ENCODE measurements at regions not wholly inside any gene's neighbourhood (a gene's known extent, or its start where the extent isn't known, plus 50 kb on each side); places are given as distances from the start of the nearest gene placed in this dataset.

GRCh38 chr1:185626344-185626743, 107.8 kb upstream of the HMCN1 start:
- H3K9ac ChIP-seq (ENCODE audit: low read depth in 1 of 2, low read length in 2 of 2) = no peak overlapping the region
- no peak overlapping the region for H3K27ac ChIP-seq (ENCODE audit: low read depth, low read length)
- H3K9me3 ChIP-seq (ENCODE audit: control insufficient read depth in 1 of 2, low read length in 2 of 2) = no peaks in the 10 kb centered on the region
- no peaks in the 10 kb centered on the region for H3K4me1 ChIP-seq (ENCODE audit: control insufficient read depth in 1 of 2, insufficient read depth in 2 of 2, low read length in 2 of 2)
- no peaks in the 10 kb centered on the region for H3K36me3 ChIP-seq (ENCODE audit: control insufficient read depth in 1 of 2, insufficient read depth in 2 of 2, low read length in 2 of 2)
- no peaks in the 10 kb centered on the region for H3K27me3 ChIP-seq (ENCODE audit: control insufficient read depth in 1 of 2, insufficient read depth in 2 of 2, low read length in 2 of 2)
- no peak overlapping the region for H3K4me3 ChIP-seq (ENCODE audit: low read depth in 1 of 2, low read length in 2 of 2)

GRCh38 chr1:185610954-185611353, 123.2 kb upstream of the HMCN1 start:
- no peaks in the 10 kb centered on the region for H3K27me3 ChIP-seq (ENCODE audit: control insufficient read depth in 1 of 2, insufficient read depth in 2 of 2, low read length in 2 of 2)
- no peak overlapping the region for H3K27ac ChIP-seq (ENCODE audit: low read depth, low read length)
- H3K36me3 ChIP-seq (ENCODE audit: control insufficient read depth in 1 of 2, insufficient read depth in 2 of 2, low read length in 2 of 2) = no peaks in the 10 kb centered on the region
- H3K4me3 ChIP-seq (ENCODE audit: low read depth in 1 of 2, low read length in 2 of 2) = no peak overlapping the region
- no peaks in the 10 kb centered on the region for H3K9me3 ChIP-seq (ENCODE audit: control insufficient read depth in 1 of 2, low read length in 2 of 2)
- no peak overlapping the region for H3K9ac ChIP-seq (ENCODE audit: low read depth in 1 of 2, low read length in 2 of 2)
- no peaks in the 10 kb centered on the region for H3K4me1 ChIP-seq (ENCODE audit: control insufficient read depth in 1 of 2, insufficient read depth in 2 of 2, low read length in 2 of 2)

GRCh38 chr1:185608177-185608576, 126.0 kb upstream of the HMCN1 start:
- no peaks in the 10 kb centered on the region for H3K36me3 ChIP-seq (ENCODE audit: control insufficient read depth in 1 of 2, insufficient read depth in 2 of 2, low read length in 2 of 2)
- no peak overlapping the region for H3K4me3 ChIP-seq (ENCODE audit: low read depth in 1 of 2, low read length in 2 of 2)
- H3K27ac ChIP-seq (ENCODE audit: low read depth, low read length) = no peak overlapping the region
- no peaks in the 10 kb centered on the region for H3K9me3 ChIP-seq (ENCODE audit: control insufficient read depth in 1 of 2, low read length in 2 of 2)
- no peaks in the 10 kb centered on the region for H3K27me3 ChIP-seq (ENCODE audit: control insufficient read depth in 1 of 2, insufficient read depth in 2 of 2, low read length in 2 of 2)
- H3K4me1 ChIP-seq (ENCODE audit: control insufficient read depth in 1 of 2, insufficient read depth in 2 of 2, low read length in 2 of 2) = no peaks in the 10 kb centered on the region
- no peak overlapping the region for H3K9ac ChIP-seq (ENCODE audit: low read depth in 1 of 2, low read length in 2 of 2)

DNA sequence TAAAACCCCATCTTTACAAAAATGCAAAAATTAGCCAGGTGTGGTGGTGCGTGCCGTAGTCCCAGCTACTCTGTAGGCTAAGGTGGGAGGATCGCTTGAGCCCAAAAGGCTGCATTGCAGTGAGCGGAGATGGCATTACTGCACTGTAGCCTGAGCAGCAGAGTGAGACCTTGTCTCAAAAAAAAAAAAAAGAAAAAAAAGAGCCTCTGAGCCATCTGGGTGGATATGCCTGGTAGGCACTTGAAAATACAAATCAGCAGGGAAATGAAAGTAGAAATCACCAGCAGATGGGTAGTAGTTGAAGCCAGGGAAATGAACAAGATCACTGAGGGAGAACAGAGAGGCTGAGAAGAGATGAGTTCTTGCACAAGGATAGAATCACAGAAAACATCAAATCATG, 131.0 kb upstream of the HMCN1 start:
- Histone ChIP-seq H3K27ac (ENCODE audit: low read depth, low read length) (no peak overlapping the region), H3K36me3 (ENCODE audit: control insufficient read depth in 1 of 2, insufficient read depth in 2 of 2, low read length in 2 of 2) (no peaks in the 10 kb centered on the region), H3K4me1 (ENCODE audit: control insufficient read depth in 1 of 2, insufficient read depth in 2 of 2, low read length in 2 of 2) (no peaks in the 10 kb centered on the region), H3K9ac (ENCODE audit: low read depth in 1 of 2, low read length in 2 of 2) (no peak overlapping the region), H3K9me3 (ENCODE audit: control insufficient read depth in 1 of 2, low read length in 2 of 2) (no peaks in the 10 kb centered on the region), H3K27me3 (ENCODE audit: control insufficient read depth in 1 of 2, insufficient read depth in 2 of 2, low read length in 2 of 2) (no peaks in the 10 kb centered on the region), H3K4me3 (ENCODE audit: low read depth in 1 of 2, low read length in 2 of 2) (no peak overlapping the region)

GRCh38 chr1:185601189-185601588, 133.0 kb upstream of the HMCN1 start:
- no peak overlapping the region for H3K4me3 ChIP-seq (ENCODE audit: low read depth in 1 of 2, low read length in 2 of 2)
- no peak overlapping the region for H3K9ac ChIP-seq (ENCODE audit: low read depth in 1 of 2, low read length in 2 of 2)
- H3K4me1 ChIP-seq (ENCODE audit: control insufficient read depth in 1 of 2, insufficient read depth in 2 of 2, low read length in 2 of 2) = no peaks in the 10 kb centered on the region
- H3K27me3 ChIP-seq (ENCODE audit: control insufficient read depth in 1 of 2, insufficient read depth in 2 of 2, low read length in 2 of 2) = no peaks in the 10 kb centered on the region
- H3K27ac ChIP-seq (ENCODE audit: low read depth, low read length) = no peak overlapping the region
- H3K36me3 ChIP-seq (ENCODE audit: control insufficient read depth in 1 of 2, insufficient read depth in 2 of 2, low read length in 2 of 2) = no peaks in the 10 kb centered on the region
- no peaks in the 10 kb centered on the region for H3K9me3 ChIP-seq (ENCODE audit: control insufficient read depth in 1 of 2, low read length in 2 of 2)

DNA sequence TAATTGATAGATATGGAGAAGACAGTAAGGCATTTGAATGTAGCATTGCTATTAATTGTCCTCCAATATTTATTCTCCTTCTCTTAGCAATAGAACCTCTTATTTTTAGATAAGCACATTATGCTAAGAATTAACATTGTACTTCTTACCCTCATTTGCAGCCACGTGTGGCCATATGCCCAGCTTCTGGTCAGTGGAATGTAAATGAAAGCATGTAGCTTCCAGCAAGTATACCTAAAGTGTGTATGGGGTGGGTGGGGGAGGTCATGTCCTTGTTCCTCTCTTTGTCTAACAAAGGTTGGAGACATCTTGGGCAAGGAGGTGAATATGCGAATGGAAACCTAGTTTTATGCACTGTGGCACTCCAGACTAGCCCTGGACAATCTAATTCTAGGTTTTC, 133.6 kb upstream of the HMCN1 start:
- no peaks in the 10 kb centered on the region for H3K27me3 ChIP-seq (ENCODE audit: control insufficient read depth in 1 of 2, insufficient read depth in 2 of 2, low read length in 2 of 2)
- H3K27ac ChIP-seq (ENCODE audit: low read depth, low read length) = no peak overlapping the region
- no peak overlapping the region for H3K4me3 ChIP-seq (ENCODE audit: low read depth in 1 of 2, low read length in 2 of 2)
- H3K9ac ChIP-seq (ENCODE audit: low read depth in 1 of 2, low read length in 2 of 2) = no peak overlapping the region
- H3K36me3 ChIP-seq (ENCODE audit: control insufficient read depth in 1 of 2, insufficient read depth in 2 of 2, low read length in 2 of 2) = no peaks in the 10 kb centered on the region
- H3K4me1 ChIP-seq (ENCODE audit: control insufficient read depth in 1 of 2, insufficient read depth in 2 of 2, low read length in 2 of 2) = no peaks in the 10 kb centered on the region
- no peaks in the 10 kb centered on the region for H3K9me3 ChIP-seq (ENCODE audit: control insufficient read depth in 1 of 2, low read length in 2 of 2)

DNA sequence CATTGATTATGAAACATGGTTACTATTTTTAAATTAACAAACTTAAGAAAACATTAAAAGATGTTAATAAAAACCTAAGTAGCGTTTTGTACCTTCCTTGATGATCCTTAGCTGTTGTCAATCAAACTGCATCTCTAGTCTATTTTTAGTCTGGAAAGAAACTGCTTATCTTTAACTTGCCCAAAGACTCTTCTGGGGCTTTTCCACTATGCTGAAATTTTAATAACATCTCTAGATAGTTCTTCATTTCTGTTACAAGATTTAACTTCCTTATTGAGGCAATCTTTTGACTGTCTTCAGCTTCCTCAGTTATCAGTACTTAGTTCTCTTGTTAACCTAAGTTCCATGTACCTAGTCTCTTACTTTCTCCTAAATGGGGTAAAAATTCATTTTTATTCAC, 135.9 kb upstream of the HMCN1 start:
- Histone ChIP-seq H3K27me3 (ENCODE audit: control insufficient read depth in 1 of 2, insufficient read depth in 2 of 2, low read length in 2 of 2) (no peaks in the 10 kb centered on the region), H3K9ac (ENCODE audit: low read depth in 1 of 2, low read length in 2 of 2) (no peak overlapping the region), H3K36me3 (ENCODE audit: control insufficient read depth in 1 of 2, insufficient read depth in 2 of 2, low read length in 2 of 2) (no peaks in the 10 kb centered on the region), H3K27ac (ENCODE audit: low read depth, low read length) (no peak overlapping the region), H3K9me3 (ENCODE audit: control insufficient read depth in 1 of 2, low read length in 2 of 2) (no peaks in the 10 kb centered on the region), H3K4me3 (ENCODE audit: low read depth in 1 of 2, low read length in 2 of 2) (no peak overlapping the region), H3K4me1 (ENCODE audit: control insufficient read depth in 1 of 2, insufficient read depth in 2 of 2, low read length in 2 of 2) (peaks cover 6 to 12% of the 10 kb centered on the region in 2 donors)

- Histone ChIP-seq H3K27me3 (ENCODE audit: control insufficient read depth in 1 of 2, insufficient read depth in 2 of 2, low read length in 2 of 2) (no peaks in the 10 kb centered on the region), H3K4me1 (ENCODE audit: control insufficient read depth in 1 of 2, insufficient read depth in 2 of 2, low read length in 2 of 2) (peaks cover 6 to 12% of the 10 kb centered on the region in 2 donors), H3K4me3 (ENCODE audit: low read depth in 1 of 2, low read length in 2 of 2) (no peak overlapping the region), H3K36me3 (ENCODE audit: control insufficient read depth in 1 of 2, insufficient read depth in 2 of 2, low read length in 2 of 2) (no peaks in the 10 kb centered on the region), H3K9ac (ENCODE audit: low read depth in 1 of 2, low read length in 2 of 2) (no peak overlapping the region), H3K9me3 (ENCODE audit: control insufficient read depth in 1 of 2, low read length in 2 of 2) (no peaks in the 10 kb centered on the region), H3K27ac (ENCODE audit: low read depth, low read length) (no peak overlapping the region)
Measured at GRCh38 chr1:185595835-185596667, 138.1 kb upstream of the HMCN1 start.

DNA sequence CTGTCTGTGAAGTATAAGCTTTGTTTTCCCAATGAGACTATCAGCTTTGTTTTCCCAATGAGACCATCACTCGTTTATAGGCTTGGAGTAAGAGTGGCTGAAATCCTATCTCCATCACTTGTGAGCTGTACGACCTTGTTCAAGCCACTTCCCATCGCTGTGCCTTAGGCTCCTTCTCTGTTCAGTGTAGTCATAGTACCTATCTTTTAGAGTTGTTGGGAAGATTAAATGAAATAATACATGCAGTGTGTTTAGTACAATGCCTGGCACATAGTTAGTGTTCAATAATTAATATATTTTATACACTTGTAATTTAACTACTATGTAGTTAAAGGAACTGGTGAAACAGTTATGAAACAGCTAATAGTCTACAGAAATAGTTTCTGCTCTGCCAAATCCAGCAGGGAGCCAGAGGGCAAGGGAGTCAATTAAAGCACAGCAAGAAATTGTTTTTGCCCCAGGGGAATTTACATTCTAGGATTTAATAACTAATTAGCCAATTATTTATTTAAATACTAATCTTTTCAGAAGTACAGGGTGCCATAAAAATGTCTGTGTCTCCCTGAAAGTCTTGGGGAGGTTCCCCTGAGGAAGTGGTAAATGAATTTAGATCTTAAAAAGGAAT, 139.3 kb upstream of the HMCN1 start:
- Histone ChIP-seq H3K27ac (ENCODE audit: low read depth, low read length) (no peak overlapping the region), H3K27me3 (ENCODE audit: control insufficient read depth in 1 of 2, insufficient read depth in 2 of 2, low read length in 2 of 2) (no peaks in the 10 kb centered on the region)

DNA sequence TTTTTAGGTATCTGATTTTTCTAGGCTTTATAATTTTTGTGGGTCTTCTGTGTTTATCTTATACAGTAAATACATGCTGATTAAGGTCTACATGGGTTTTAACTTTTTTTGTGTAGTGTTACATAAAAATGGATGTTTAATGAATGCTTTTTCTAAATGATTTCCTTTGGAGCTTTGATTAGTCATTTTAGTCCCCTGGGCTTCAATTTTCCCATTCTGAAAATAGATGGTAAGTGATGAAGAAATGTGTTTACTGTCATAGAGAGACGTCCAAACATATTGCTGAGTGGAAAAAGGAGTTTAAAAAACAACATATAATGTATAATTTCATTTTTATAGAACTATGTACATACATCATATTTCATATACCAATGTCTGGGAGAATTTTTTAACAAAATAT, 140.9 kb upstream of the HMCN1 start:
- Histone ChIP-seq H3K27me3 (ENCODE audit: control insufficient read depth in 1 of 2, insufficient read depth in 2 of 2, low read length in 2 of 2) (no peaks in the 10 kb centered on the region), H3K9me3 (ENCODE audit: control insufficient read depth in 1 of 2, low read length in 2 of 2) (no peaks in the 10 kb centered on the region), H3K27ac (ENCODE audit: low read depth, low read length) (no peak overlapping the region), H3K36me3 (ENCODE audit: control insufficient read depth in 1 of 2, insufficient read depth in 2 of 2, low read length in 2 of 2) (no peaks in the 10 kb centered on the region), H3K9ac (ENCODE audit: low read depth in 1 of 2, low read length in 2 of 2) (no peak overlapping the region), H3K4me1 (ENCODE audit: control insufficient read depth in 1 of 2, insufficient read depth in 2 of 2, low read length in 2 of 2) (peaks cover 6 to 12% of the 10 kb centered on the region in 2 donors), H3K4me3 (ENCODE audit: low read depth in 1 of 2, low read length in 2 of 2) (no peak overlapping the region)

More for the DNA sequence above, 139.3 kb upstream of the HMCN1 start:
- Histone ChIP-seq H3K4me3 (ENCODE audit: low read depth in 1 of 2, low read length in 2 of 2) (no peak overlapping the region), H3K4me1 (ENCODE audit: control insufficient read depth in 1 of 2, insufficient read depth in 2 of 2, low read length in 2 of 2) (peaks cover 6 to 12% of the 10 kb centered on the region in 2 donors), H3K36me3 (ENCODE audit: control insufficient read depth in 1 of 2, insufficient read depth in 2 of 2, low read length in 2 of 2) (no peaks in the 10 kb centered on the region), H3K9me3 (ENCODE audit: control insufficient read depth in 1 of 2, low read length in 2 of 2) (no peaks in the 10 kb centered on the region), H3K9ac (ENCODE audit: low read depth in 1 of 2, low read length in 2 of 2) (no peak overlapping the region)
